HEK293 (cell line): ENCODE measurements at regions not wholly inside any gene's neighbourhood (a gene's known extent, or its start where the extent isn't known, plus 50 kb on each side); places are given as distances from the start of the nearest gene placed in this dataset.

Source experiments
- CTCF ChIA-PET: fragments of 350-600 bp; formaldehyde crosslinking; extraction: SDS; loops from one replicate; lab custom pipeline; 2021; ENCODE audit warnings: antibody characterized with exemption; lab: Yijun Ruan, JAX
- POLR2A ChIA-PET: fragments of 300-600 bp; formaldehyde crosslinking; extraction: SDS; loops from one replicate; lab custom pipeline; 2020; ENCODE audit warnings: antibody characterized with exemption, inconsistent platforms; lab: Yijun Ruan, JAX
- H3K27ac ChIP-seq: fragments of 200-500 bp; sonication (Bioruptor generic); 2 replicates; pipeline ENCODE4 v1.5.1; 2014; ENCODE audit warnings: low read depth, low read length, control low read depth, inconsistent platforms; ENCODE audit errors: extremely low read depth
- H3K36me3 ChIP-seq, 2 experiments: fragments of 200-500 bp in 1 of 2; sonication (Bioruptor generic) in 1 of 2; 1 replicate in 1 of 2; 2 replicates in 1 of 2; pipeline ENCODE4 v1.5.1; 2014 to 2017; ENCODE audit warnings: inconsistent platforms in 2 of 2, low read length in 2 of 2; ENCODE audit not compliant: control insufficient read depth in 2 of 2, insufficient read depth in 1 of 2
- H3K4me1 ChIP-seq: fragments of 200-500 bp; sonication (Bioruptor generic); 2 replicates; pipeline ENCODE4 v1.5.1; 2014; ENCODE audit warnings: mild to moderate bottlenecking, low read length, inconsistent platforms; ENCODE audit not compliant: control insufficient read depth, insufficient read depth
- H3K4me3 ChIP-seq: 2 replicates; pipeline ENCODE4 v1.5.1; 2011; ENCODE audit warnings: low read depth, mild to moderate bottlenecking, control low read depth, low read length, moderate library complexity
- H3K9me3 ChIP-seq: fragments of 200-500 bp; sonication (Bioruptor generic); 2 replicates; pipeline ENCODE4 v1.5.1; 2014; ENCODE audit warnings: low read depth, low read length, inconsistent platforms; ENCODE audit not compliant: control insufficient read depth, insufficient read depth
- BCL11B ChIP-seq: fragments of 450-650 bp; formaldehyde crosslinking; IDR thresholded peaks from 2 replicates; pipeline ENCODE4 v1.5.1; 2016; ENCODE audit warnings: low read depth, missing biosample characterization, missing genetic modification characterization
- HIC1 ChIP-seq: fragments of 450-650 bp; formaldehyde crosslinking; IDR thresholded peaks from 2 replicates; pipeline ENCODE4 v1.5.1; 2016; ENCODE audit warnings: missing biosample characterization, missing genetic modification characterization
- SCRT1 ChIP-seq: fragments of 450-650 bp; formaldehyde crosslinking; IDR thresholded peaks from 2 replicates; pipeline ENCODE4 v1.5.1; 2016; ENCODE audit warnings: missing biosample characterization, missing genetic modification characterization, borderline replicate concordance
- SCRT2 ChIP-seq: fragments of 450-650 bp; formaldehyde crosslinking; IDR thresholded peaks from 2 replicates; pipeline ENCODE4 v1.5.1; 2016; ENCODE audit warnings: missing biosample characterization, missing genetic modification characterization
- SP3 ChIP-seq: fragments of 450-650 bp; formaldehyde crosslinking; IDR thresholded peaks from 2 replicates; pipeline ENCODE4 v1.5.1; 2016; ENCODE audit warnings: missing biosample characterization, missing genetic modification characterization
- ZEB2 ChIP-seq: fragments of 450-650 bp; formaldehyde crosslinking; IDR thresholded peaks from 2 replicates; pipeline ENCODE4 v1.5.1; 2016; ENCODE audit warnings: missing biosample characterization, missing genetic modification characterization
- ZNF133 ChIP-seq: fragments of 450-650 bp; formaldehyde crosslinking; IDR thresholded peaks from 2 replicates; pipeline ENCODE4 v1.5.1; 2016; ENCODE audit warnings: missing biosample characterization, missing genetic modification characterization
- ZNF157 ChIP-seq: fragments of 450-650 bp; formaldehyde crosslinking; IDR thresholded peaks from 2 replicates; pipeline ENCODE4 v1.5.1; 2016; ENCODE audit warnings: missing biosample characterization, missing genetic modification characterization
- ZNF202 ChIP-seq: fragments of 450-650 bp; formaldehyde crosslinking; IDR thresholded peaks from 2 replicates; pipeline ENCODE4 v1.5.1; 2016; ENCODE audit warnings: missing biosample characterization, missing genetic modification characterization, borderline replicate concordance
- ZNF214 ChIP-seq: fragments of 450-650 bp; formaldehyde crosslinking; IDR thresholded peaks from 2 replicates; pipeline ENCODE4 v1.5.1; 2017; ENCODE audit warnings: missing biosample characterization, mild to moderate bottlenecking, missing genetic modification characterization, borderline replicate concordance
- ZNF26 ChIP-seq: fragments of 450-650 bp; formaldehyde crosslinking; IDR thresholded peaks from 2 replicates; pipeline ENCODE4 v1.5.1; 2016; ENCODE audit warnings: missing biosample characterization, missing genetic modification characterization
- ZNF280C ChIP-seq: fragments of 450-650 bp; formaldehyde crosslinking; IDR thresholded peaks from 2 replicates; pipeline ENCODE4 v1.5.1; 2016; ENCODE audit warnings: missing biosample characterization, missing genetic modification characterization
- ZNF350 ChIP-seq: fragments of 450-650 bp; formaldehyde crosslinking; IDR thresholded peaks from 2 replicates; pipeline ENCODE4 v1.5.0; 2017; ENCODE audit warnings: missing biosample characterization, mild to moderate bottlenecking, missing genetic modification characterization
- ZNF404 ChIP-seq: fragments of 450-650 bp; formaldehyde crosslinking; IDR thresholded peaks from 2 replicates; pipeline ENCODE4 v1.5.1; 2017; ENCODE audit warnings: missing biosample characterization, missing genetic modification characterization
- ZNF513 ChIP-seq: fragments of 450-650 bp; IDR thresholded peaks from 2 replicates; pipeline ENCODE4 v1.5.1; 2018; ENCODE audit warnings: missing biosample characterization, missing genetic modification characterization
- ZNF548 ChIP-seq: fragments of 450-650 bp; formaldehyde crosslinking; IDR thresholded peaks from 2 replicates; pipeline ENCODE4 v1.5.1; 2016; ENCODE audit warnings: missing biosample characterization, missing genetic modification characterization
- ZNF639 ChIP-seq: fragments of 450-650 bp; formaldehyde crosslinking; IDR thresholded peaks from 2 replicates; pipeline ENCODE4 v1.5.1; 2016; ENCODE audit warnings: missing biosample characterization, missing genetic modification characterization

- Histone ChIP-seq H3K27ac (no peak overlapping the region), H3K4me3 (no peak overlapping the region), H3K9me3 (no peaks in the 10 kb centered on the region), H3K4me1 (no peaks in the 10 kb centered on the region), H3K36me3 (no peaks in the 10 kb centered on the region)
- CTCF ChIA-PET: no interaction called here
- TF ChIP-seq ZNF548 (tag by site-specific recombination) (no peak), SCRT2 (tag by site-specific recombination) (no peak), ZNF404 (tag by site-specific recombination) (no peak), ZNF133 (tag by site-specific recombination) (no peak), ZNF202 (no peak), ZNF639 (tag by site-specific recombination) (no peak), ZNF214 (no peak), ZEB2 (tag by site-specific recombination) (no peak), SP3 (no peak), SCRT1 (tag by site-specific recombination) (no peak), BCL11B (tag by site-specific recombination) (no peak), ZNF350 (tag by site-specific recombination) (no peak), ZNF513 (tag by site-specific recombination) (no peak)
- POLR2A ChIA-PET: no interaction called here
Observed at GRCh38 chr14:86712176-86712575, 1182.2 kb downstream of the FLRT2 start.

- CTCF ChIA-PET: interaction anchor here (0.6 kb wide), 1 partner anchor 356 kb away, joined by 3 read pairs; no protein-coding TSS in a partner anchor
Observed at GRCh38 chr14:86708846-86709339, 1178.9 kb downstream of the FLRT2 start.

More at GRCh38 chr14:86708846-86709339, 1178.9 kb downstream of the FLRT2 start:
- no peaks in the 10 kb centered on the region for H3K36me3 ChIP-seq
- H3K27ac ChIP-seq: no peak overlapping the region
- TF ChIP-seq ZNF157 (tag by site-specific recombination): no peak
- TF ChIP-seq HIC1 (tag by site-specific recombination): no peak
- TF ChIP-seq ZNF26 (tag by site-specific recombination): no peak
- TF ChIP-seq ZNF280C (tag by site-specific recombination): no peak
- TF ChIP-seq, all 188 proteins: peak for 0
- H3K4me1 ChIP-seq: no peaks in the 10 kb centered on the region
- no peaks in the 10 kb centered on the region for H3K9me3 ChIP-seq
- H3K4me3 ChIP-seq: no peak overlapping the region
- POLR2A ChIA-PET: no interaction called here
